HuH-7 (cell line): ENCODE measurements at regions not wholly inside any gene's neighbourhood (a gene's known extent, or its start where the extent isn't known, plus 50 kb on each side); places are given as distances from the start of the nearest gene placed in this dataset.
"Not testable (repeated sequence)": the region's sequence is repeated elsewhere in the genome, so short reads cannot be mapped to it uniquely, and the experiment has no call there.

Source experiments
- DNase-seq: peaks from one replicate; pipeline ENCODE4 v3.0.0; 2011; ENCODE audit warnings: low spot score

GRCh38 chr2:207409517-207409916 is 120.2 kb upstream of the CREB1 start:
- no peak for DNase-seq

GRCh38 chr2:207412787-207413310 is 116.9 kb upstream of the CREB1 start:
- DNase-seq, result no peak

- no peak for DNase-seq
These were observed 116.3 kb upstream of the CREB1 start for GRCh38 chr2:207413376-207413907.

- DNase-seq, result no peak
These were observed 113.7 kb upstream of the CREB1 start for GRCh38 chr2:207416111-207416510.

- DNase-seq, result no peak
These were observed 112.9 kb upstream of the CREB1 start for GRCh38 chr2:207416900-207417299.

- DNase-seq, result no peak
These were observed 112.5 kb upstream of the CREB1 start for GRCh38 chr2:207417301-207417718.

GRCh38 chr2:207418419-207418818 is 111.3 kb upstream of the CREB1 start:
- no peak for DNase-seq

GRCh38 chr2:207419331-207419730 is 110.4 kb upstream of the CREB1 start:
- no peak for DNase-seq

- no peak for DNase-seq
These were observed 108.1 kb upstream of the CREB1 start for GRCh38 chr2:207421671-207422070.

GRCh38 chr2:207422380-207422779 is 107.4 kb upstream of the CREB1 start:
- DNase-seq, result no peak

GRCh38 chr2:207423886-207424285 is 105.9 kb upstream of the CREB1 start:
- DNase-seq, result no peak

GRCh38 chr2:207427986-207428385 is 101.8 kb upstream of the CREB1 start:
- no peak for DNase-seq

GRCh38 chr2:207428573-207428972 is 101.2 kb upstream of the CREB1 start:
- DNase-seq, result no peak

- DNase-seq, result no peak
These were observed 97.3 kb upstream of the CREB1 start for GRCh38 chr2:207432453-207432852.

- DNase-seq, result no peak
These were observed 95.5 kb upstream of the CREB1 start for GRCh38 chr2:207434306-207434705.

GRCh38 chr2:207434899-207435465 is 94.8 kb upstream of the CREB1 start:
- no peak for DNase-seq

- DNase-seq, result no peak
These were observed 92.6 kb upstream of the CREB1 start for GRCh38 chr2:207437136-207437523.

- no peak for DNase-seq
These were observed 92.1 kb upstream of the CREB1 start for GRCh38 chr2:207437524-207438143.

- no peak for DNase-seq
These were observed 91.2 kb upstream of the CREB1 start for GRCh38 chr2:207438414-207439126.

GRCh38 chr2:207439881-207440280 is 89.9 kb upstream of the CREB1 start:
- DNase-seq, result not testable (repeated sequence)

GRCh38 chr2:207444756-207445155 is 85.0 kb upstream of the CREB1 start:
- no peak for DNase-seq

- no peak for DNase-seq
These were observed 83.1 kb upstream of the CREB1 start for GRCh38 chr2:207446653-207447052.

GRCh38 chr2:207448006-207448405 is 81.8 kb upstream of the CREB1 start:
- DNase-seq, result no peak
